GM18858 (cell line): ENCODE measurements at regions not wholly inside any gene's neighbourhood (a gene's known extent, or its start where the extent isn't known, plus 50 kb on each side); places are given as distances from the start of the nearest gene placed in this dataset.
A peak's percentile ranks its signal among the peaks of the same experiment; 100 is the strongest.
"Not testable (repeated sequence)": the region's sequence is repeated elsewhere in the genome, so short reads cannot be mapped to it uniquely, and the experiment has no call there.

ENCODE experiments used
- ATAC-seq: cut with Tn5 transposase; IDR thresholded peaks from one replicate; pipeline ENCODE4 v1.9.1; 2021; ENCODE audit not compliant: unreplicated experiment

DNA sequence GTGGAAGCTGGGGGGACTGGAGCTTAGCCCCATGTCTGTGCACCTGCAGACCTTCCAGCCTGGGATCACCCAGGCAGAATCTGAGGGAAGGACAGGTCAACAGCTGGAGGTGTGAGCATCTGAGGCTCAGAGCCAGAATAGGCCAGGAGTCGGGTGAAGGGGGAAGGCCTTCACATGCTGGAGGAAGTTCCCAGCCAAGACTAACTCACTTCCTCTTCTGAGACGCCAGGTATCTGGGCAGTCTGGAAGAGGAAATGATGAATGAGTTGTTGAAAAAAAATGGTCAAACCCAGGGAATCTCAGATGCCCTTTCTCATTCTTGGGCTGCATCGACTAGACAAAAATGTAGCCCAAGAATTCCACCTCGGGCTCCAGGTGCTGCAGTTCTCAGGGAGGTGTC lies 73.6 kb upstream of the TIAM2 start:
- ATAC-seq, result no peak

DNA sequence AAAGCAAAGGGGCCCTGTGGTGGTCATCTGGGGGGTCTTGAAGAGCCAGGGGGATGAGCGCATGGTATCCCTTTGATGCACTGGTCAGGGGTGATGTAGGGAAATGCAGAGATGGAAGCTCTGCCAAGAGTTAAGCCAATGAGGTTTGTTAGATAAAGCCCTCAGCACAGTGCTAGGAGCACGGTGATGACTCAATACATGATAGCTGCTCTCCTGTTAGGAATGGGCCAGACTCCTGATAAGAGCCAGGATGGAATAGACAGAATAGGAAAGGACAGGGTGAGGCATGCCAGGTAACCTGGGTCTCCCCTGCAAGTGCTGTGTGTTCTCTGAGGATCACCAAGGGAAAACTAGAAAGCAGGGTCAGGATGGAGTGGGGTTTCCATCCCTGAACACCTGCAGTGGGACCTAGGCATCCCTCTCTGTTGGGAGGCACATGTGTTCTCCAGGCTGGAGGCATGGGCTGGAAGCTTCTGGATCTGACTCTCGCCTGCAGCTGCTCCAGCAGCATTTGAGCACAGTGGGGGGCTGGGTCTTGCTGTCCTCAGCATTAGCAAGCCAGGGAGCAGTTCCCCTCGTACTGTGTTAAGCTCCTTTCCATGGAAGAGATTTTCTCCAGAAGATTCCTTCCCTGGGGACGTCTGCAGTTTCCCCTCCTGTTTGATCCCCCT lies 71.8 kb upstream of the TIAM2 start:
- ATAC-seq, result no peak

DNA sequence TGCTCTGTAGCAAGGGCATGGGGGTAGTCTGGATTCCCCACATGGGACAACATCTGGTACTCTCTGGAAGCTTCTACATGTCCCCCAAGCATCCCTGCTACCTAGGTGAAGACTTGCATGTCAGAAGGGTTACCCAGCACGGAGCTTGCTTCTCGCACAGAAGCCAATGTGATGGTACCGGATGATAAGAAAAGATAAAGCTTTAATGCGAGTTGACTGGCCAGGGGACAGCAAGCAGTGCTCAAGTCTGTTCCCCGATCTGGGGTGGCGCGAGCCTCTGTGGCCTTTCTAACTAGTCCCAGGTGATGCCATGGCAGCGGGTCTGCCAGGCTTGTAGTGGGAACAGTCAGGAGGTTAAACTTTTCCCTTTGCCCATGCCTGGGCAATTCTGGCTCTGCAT lies 70.0 kb upstream of the TIAM2 start:
- no peak for ATAC-seq

DNA sequence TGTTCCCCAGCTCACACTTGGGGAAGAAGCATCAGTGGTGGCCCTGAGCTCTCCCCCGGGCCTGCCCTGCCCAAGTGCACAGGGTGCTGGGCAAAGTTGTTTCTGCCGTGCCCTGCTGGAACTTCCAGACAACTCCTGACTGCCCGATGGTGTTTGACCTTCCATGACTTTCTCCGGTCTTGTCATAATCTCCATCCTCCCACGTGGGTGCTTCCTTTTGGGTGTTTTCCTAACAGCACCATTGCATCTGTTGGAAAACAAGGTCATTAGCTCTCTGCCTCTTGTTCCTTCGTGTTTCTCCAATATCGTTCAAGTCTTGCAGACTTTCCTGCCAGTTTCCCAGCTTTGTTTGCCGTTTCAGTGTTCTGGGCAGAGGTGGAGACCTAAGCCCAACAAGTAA lies 68.7 kb upstream of the TIAM2 start:
- ATAC-seq, result no peak

DNA sequence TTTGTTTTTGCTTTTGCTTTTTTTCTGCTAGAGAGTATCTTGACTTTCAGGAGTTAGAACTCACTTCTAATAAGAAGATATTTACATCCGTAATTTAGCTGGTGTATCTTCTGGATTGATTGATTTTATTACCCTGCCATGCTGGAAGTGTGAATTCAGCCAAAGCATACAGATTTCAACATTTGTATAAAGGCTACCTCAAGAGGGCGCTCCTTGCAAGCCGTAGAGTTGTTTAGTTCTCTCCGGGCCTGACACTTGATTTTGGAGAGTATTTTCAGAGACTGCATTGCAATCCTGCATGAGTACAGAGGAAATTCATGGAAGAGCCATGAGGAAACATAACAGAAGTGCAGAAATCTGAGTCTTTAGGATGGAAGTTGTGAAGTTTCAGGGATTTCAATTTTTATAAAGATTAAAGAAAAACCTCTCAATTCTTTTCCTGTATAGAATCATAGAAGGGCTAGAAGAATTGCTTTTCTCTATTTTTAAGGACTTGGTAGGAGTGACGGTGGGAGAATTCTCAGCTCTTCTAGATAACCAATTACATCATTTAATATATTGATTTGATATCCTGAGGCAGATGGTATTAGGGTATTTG lies 66.7 kb upstream of the TIAM2 start:
- peak; percentile 66 for ATAC-seq

DNA sequence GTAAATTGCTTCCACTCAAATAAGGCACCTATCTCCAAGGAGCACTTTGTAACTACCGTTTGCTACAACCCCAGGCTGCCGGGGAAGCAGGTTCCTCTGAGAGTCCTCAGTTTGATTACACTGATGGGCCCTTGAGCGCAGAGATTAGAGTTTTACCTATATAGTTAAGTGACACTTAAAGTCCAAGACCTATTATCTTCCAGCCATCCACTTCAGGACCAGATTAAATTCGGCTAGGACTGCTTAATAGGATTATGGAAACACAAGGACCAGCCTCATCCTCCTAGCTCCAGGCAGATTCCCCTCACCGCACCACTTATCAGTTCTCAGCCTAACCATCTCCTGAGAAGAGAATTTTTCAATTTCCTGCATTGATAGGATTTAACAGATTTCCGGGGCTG lies 64.7 kb upstream of the TIAM2 start:
- ATAC-seq, result no peak

DNA sequence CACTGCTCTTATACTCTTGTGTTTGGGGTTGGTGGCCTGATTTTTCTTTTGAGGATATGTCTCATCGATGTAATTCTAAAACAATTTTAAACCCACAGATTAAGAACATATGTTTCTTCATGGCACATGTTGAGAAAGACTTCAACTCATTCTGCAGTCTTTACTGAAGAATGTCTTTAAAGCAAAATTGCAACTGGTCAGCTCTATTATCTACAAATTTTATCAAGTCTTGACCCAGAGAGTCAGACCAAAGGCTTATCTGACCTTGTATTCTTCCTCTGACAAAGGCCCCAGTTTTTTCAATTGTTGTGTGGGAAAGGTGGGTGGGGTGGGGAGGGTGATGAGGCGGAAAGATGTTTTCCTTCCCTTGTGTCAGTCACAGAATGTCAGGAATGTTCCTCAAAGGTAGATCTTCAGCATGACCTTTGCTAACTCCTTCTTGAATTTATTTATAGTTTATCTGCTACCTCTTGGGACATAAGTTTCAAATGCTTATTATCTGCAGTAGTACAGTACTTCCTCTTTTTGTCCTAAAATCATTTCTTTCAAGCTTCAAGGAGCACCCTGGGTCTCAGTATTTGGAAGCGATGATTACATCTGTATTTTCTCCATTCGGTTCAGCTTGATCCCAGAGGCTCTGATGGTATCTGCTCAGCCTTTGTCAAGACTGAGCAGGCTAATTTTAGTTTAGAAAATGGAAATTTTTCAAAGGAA lies 63.2 kb upstream of the TIAM2 start:
- no peak for ATAC-seq

DNA sequence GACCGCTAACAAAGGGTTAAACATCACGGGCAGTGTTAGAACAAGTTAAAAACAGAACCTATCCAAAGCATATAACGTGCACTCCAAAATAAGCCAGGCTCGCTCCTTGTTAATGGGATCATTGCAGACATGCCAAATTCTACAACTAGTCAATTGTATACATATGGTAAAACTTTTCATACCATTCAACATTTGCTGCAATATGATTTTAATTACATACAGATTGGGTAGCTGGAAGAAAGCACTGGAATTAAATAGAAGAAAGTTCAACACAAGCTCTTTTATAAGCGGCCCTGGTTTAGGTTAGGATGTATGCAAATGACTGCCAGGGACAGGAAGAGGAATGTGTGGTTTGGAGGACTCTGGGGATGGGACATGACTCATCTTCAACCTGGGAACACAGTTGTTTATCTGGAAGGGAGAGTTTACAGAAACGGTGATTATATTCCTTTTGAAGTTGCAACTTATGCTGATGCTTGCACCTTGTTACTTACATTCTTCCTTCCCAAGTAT lies 62.5 kb upstream of the TIAM2 start:
- ATAC-seq, result no peak

DNA sequence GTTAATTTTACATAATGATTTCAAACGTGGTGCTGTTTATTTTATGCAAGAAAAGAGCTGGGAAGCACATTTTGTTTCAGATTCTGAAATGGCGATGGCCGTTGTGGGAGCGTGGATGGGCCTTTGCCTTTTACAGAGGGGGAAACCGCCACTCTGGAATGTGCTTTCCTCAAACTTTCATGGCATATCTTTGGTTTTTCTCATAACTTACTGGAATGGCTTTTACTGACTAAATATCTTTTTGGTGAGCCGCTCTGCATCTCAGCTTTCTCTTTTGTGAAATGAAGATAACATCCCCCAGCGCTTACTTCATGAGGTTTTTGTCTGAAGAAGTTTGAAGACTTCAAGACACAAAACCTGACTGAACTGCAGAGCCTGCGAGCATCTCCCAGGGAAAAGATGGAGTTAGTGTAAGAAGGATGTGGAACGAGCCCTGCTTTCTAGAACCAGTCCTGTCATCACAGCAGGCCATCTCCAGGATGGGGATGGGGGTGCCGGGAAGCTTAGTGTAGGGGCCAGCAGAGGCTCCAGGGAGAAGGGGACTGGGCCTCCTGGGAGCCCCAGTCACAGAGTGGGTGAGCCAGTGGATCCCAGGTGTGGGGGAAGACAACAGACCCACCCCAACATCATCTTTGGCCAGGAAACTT lies 61.8 kb upstream of the TIAM2 start:
- no peak for ATAC-seq

DNA sequence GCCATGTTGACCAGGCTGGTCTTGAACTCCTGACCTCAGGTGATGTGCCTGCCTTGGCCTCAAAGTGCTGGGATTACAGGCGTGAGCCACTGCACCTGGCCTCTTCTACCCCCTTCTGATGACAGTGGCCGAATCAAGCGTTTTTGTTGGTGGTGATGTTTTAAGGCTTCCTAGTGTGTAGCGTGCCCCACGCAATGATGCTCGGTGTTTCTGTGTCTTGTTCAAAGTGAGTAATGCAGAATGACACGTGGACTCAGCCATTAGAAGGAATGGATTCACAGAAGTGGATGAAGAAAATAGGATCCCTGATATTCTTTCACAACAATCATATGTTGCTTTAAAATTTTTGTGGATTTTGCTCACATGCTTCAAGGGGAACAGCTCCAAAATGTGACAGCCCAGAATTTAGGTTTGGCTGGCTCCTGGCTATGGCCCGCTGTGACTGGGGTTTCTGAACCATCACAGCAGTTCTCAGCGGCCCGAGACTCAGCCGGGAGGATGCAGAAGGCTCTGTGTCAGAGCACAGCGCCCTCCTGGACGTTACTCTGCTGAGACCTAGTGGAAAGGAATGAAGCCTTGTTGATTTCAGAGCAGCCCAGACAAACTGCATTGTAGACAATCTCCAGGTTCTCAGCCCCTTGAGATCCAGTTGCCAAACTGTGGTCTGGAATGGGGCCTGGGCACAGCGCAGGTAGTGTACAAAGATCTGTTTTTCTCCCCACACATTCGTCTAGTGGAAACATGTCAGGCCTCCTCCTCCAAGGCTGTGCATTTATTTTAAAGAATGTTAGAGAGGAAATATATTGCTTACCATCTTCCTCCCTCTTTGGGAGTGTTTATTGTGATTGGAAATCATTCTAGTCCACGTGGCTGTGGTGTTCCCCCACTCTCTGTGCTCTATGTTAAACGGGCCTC lies 57.6 kb upstream of the TIAM2 start:
- ATAC-seq, result no peak

DNA sequence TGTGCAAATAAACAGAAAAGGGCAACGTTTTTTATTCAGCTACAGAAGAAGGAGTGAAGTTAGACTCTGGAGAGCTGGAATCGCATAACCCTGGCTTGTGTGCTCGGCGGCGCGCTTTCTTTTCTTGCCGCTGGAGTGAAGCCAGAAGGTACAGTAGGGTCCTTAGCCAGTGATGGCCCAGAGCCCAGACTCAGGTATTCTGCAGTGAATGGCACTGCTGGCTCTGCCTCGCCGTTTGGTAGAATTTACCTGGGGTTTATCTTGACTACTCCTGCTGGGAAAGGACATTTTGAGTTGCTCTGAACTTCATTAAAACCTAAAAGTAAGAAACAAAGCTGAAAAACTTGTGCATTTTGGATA lies 56.9 kb upstream of the TIAM2 start:
- no peak for ATAC-seq

DNA sequence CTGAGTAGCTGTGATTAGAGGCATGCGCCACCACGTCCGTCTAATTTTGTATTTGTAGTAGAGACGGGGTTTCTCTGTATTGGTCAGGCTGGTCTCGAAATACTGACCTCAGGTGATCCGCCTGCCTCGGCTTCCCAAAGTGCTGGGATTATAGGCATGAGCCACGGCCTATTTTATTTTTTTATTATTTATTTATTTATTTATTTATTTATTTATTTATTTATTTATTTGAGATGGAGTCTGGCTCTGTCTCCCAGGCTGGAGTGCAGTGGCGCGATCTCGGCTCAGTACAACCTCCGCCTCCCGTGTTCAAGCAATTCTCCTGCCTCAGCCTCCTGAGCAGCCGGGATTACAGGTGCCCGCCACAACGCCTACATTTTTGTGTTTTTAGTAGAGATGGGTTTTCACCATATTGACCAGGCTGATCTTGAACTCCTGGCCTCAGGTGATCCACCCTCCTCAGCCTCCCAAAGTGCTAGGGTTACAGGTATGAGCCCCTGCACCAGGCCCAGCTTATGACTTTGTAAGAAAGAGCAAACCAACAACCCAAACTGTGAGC lies 56.3 kb upstream of the TIAM2 start:
- ATAC-seq, result not testable (repeated sequence)

DNA sequence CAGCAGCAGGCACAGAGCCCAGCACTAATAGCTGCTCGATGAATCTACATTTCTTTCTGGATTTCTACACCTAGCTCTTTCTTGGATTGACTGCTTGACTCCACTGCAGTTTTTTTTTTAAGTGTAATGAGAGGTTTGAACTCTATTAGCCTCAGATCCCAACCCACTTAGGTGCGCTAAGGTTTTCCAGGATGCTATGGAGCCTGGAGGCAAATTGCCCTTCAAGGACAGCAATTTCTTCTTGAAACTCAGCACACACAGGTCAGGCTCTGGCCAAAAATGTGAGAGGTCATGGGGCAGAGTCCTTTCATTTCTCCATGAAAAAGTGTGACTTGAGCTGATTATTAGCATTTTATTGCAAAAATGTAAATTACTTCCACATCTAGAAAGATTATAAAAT lies 52.3 kb upstream of the TIAM2 start:
- no peak for ATAC-seq

DNA sequence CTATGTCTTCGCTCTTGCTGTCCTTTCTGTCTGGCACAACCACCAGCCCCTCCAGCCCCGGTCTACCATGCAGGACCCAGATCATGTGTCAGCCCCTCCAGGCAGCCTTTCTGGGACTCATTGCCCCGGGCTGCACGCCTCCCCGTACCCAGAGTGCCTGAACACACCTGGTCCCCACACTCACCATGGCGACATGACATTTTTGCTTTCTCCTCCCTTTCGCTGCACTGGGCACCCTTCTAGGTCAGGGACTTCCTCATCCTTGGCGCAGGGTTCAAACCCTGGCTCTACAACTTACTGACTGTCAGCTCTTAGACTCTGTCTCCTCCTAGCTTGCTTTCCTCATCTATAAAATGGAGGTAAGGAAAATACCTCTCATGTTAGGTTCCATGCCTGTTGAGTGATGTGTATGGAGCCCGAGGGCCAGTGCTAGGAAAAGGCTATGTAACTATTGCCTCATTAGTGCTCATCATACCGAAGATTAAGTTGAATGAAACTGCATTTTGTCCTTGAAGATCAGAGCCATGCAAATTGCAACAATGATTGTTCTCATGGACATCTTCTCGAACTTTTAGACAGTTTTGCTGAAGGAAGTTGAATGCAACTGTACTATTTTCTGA lies 49.7 kb upstream of the TIAM2 start:
- no peak for ATAC-seq
